Liver (tissue), 8 donors: ENCODE measurements at regions not wholly inside any gene's neighbourhood (a gene's known extent, or its start where the extent isn't known, plus 50 kb on each side); places are given as distances from the start of the nearest gene placed in this dataset.

Experiments
- DNase-seq: peaks from one replicate; pipeline ENCODE4 v3.0.0-alpha.2; 2017; ENCODE audit warnings: low spot score
- H3K27ac ChIP-seq, 2 donors: one replicate each; pipeline ENCODE4 v1.7.0; 2013; ENCODE audit warnings: inconsistent platforms in 2 of 2, low read length in 2 of 2, control low read depth in 1 of 2, low read depth in 1 of 2, mild to moderate bottlenecking in 1 of 2
- H3K27me3 ChIP-seq, 4 donors: one replicate each; pipeline versions ENCODE4 v1.6.1 to v1.7.0; 2013; ENCODE audit warnings: low read length in 3 of 4, inconsistent platforms in 1 of 4, mild to moderate bottlenecking in 1 of 4, moderate library complexity in 1 of 4; ENCODE audit not compliant: control insufficient read depth in 4 of 4, insufficient read depth in 4 of 4
- H3K36me3 ChIP-seq, 4 donors: one replicate each; pipeline versions ENCODE4 v1.6.1 to v1.7.0; 2013; ENCODE audit warnings: low read length in 3 of 4, mild to moderate bottlenecking in 3 of 4, low read depth in 1 of 4, moderate library complexity in 1 of 4; ENCODE audit not compliant: control insufficient read depth in 4 of 4, insufficient read depth in 3 of 4
- H3K4me1 ChIP-seq, 4 donors: one replicate each; pipeline versions ENCODE4 v1.6.1 to v1.7.0; 2013; ENCODE audit warnings: low read length in 3 of 4, mild to moderate bottlenecking in 3 of 4, moderate library complexity in 1 of 4; ENCODE audit not compliant: control insufficient read depth in 4 of 4, insufficient read depth in 4 of 4
- H3K4me3 ChIP-seq, 3 donors: one replicate each; pipeline versions ENCODE4 v1.6.1 to v1.7.0; 2013; ENCODE audit warnings: low read length in 3 of 3, control low read depth in 1 of 3, low read depth in 1 of 3, mild to moderate bottlenecking in 1 of 3
- H3K9ac ChIP-seq, 2 donors: one replicate each; pipeline ENCODE4 v1.7.0; 2013; ENCODE audit warnings: low read length in 2 of 2, mild to moderate bottlenecking in 2 of 2, moderate library complexity in 2 of 2, control low read depth in 1 of 2, low read depth in 1 of 2
- H3K9me3 ChIP-seq, 4 donors: one replicate each; pipeline versions ENCODE4 v1.6.1 to v1.7.0; 2013; ENCODE audit warnings: low read length in 3 of 4; ENCODE audit not compliant: control insufficient read depth in 4 of 4
- EGR1 ChIP-seq, 2 donors: IDR thresholded peaks; 2 replicates each; pipeline ENCODE4 v1.6.1; 2016 to 2018; ENCODE audit warnings: antibody characterized with exemption in 2 of 2, low read depth in 2 of 2
- FOXA1 ChIP-seq: IDR thresholded peaks from 2 replicates; pipeline ENCODE4 v1.6.1; 2016; ENCODE audit warnings: antibody characterized with exemption
- FOXA2 ChIP-seq: IDR thresholded peaks from 2 replicates; pipeline ENCODE4 v1.6.1; 2016; ENCODE audit warnings: antibody characterized with exemption
- GABPA ChIP-seq, 2 donors: IDR thresholded peaks in 1 of 2; conservative IDR thresholded peaks in 1 of 2; 2 replicates each; pipeline ENCODE4 v1.6.1; 2016; ENCODE audit warnings: antibody characterized with exemption in 2 of 2, mild to moderate bottlenecking in 1 of 2, moderate library complexity in 1 of 2
- HNF4A ChIP-seq, 2 donors: conservative IDR thresholded peaks; 2 replicates each; pipeline ENCODE4 v1.6.1; 2016; ENCODE audit warnings: antibody characterized with exemption in 2 of 2, mild to moderate bottlenecking in 2 of 2
- HNF4G ChIP-seq: IDR thresholded peaks from 2 replicates; pipeline ENCODE4 v1.6.1; 2016; ENCODE audit warnings: antibody characterized with exemption
- JUND ChIP-seq, 2 donors: IDR thresholded peaks; 2 replicates each; pipeline ENCODE4 v1.6.1; 2016; ENCODE audit warnings: antibody characterized with exemption in 2 of 2
- NR2F2 ChIP-seq: IDR thresholded peaks from 2 replicates; pipeline ENCODE4 v1.6.1; 2016; ENCODE audit warnings: antibody characterized with exemption
- RAD21 ChIP-seq, 2 donors: IDR thresholded peaks; 2 replicates each; pipeline ENCODE4 v1.6.1; 2016; ENCODE audit warnings: antibody characterized with exemption in 2 of 2, mild to moderate bottlenecking in 2 of 2
- RXRA ChIP-seq, 2 donors: IDR thresholded peaks; 2 replicates each; pipeline ENCODE4 v1.6.1; 2017 to 2018; ENCODE audit warnings: antibody characterized with exemption in 2 of 2, mild to moderate bottlenecking in 1 of 2
- SP1 ChIP-seq: IDR thresholded peaks from 2 replicates; pipeline ENCODE4 v1.6.1; 2018; ENCODE audit warnings: antibody characterized with exemption, mild to moderate bottlenecking
- TAF1 ChIP-seq: conservative IDR thresholded peaks from 2 replicates; pipeline ENCODE4 v1.6.1; 2016; ENCODE audit warnings: antibody characterized with exemption, mild to moderate bottlenecking
- YY1 ChIP-seq: IDR thresholded peaks from 2 replicates; pipeline ENCODE4 v1.6.1; 2016; ENCODE audit warnings: antibody characterized with exemption, mild to moderate bottlenecking
- WGBS: extraction: QIAGEN DNeasy Blood & Tissue Kit; methylation state at CpG from one replicate; pipeline ENCODE4 v1.1.7; 2013; 5-methylcytosine and 5-hydroxymethylcytosine counted together
- TF ChIP-seq, protein P1 (sequence below): IDR thresholded peaks from 2 replicates; pipeline ENCODE4 v1.6.1; 2016; ENCODE audit warnings: antibody characterized with exemption, mild to moderate bottlenecking
- TF ChIP-seq, protein P2 (sequence below): IDR thresholded peaks from 2 replicates; pipeline ENCODE4 v1.6.1; 2016; ENCODE audit warnings: antibody characterized with exemption
- TF ChIP-seq, protein P3 (sequence below): fragments of 150-350 bp; IDR thresholded peaks from 2 replicates; pipeline ENCODE4 v1.5.1; 2017; ENCODE audit warnings: improper control_type of control experiment, low read depth, low read length; ENCODE audit not compliant: missing input control
- TF ChIP-seq, protein P4 (sequence below): IDR thresholded peaks from 2 replicates; pipeline ENCODE4 v1.6.1; 2016; ENCODE audit warnings: antibody characterized with exemption
- donor health status: healthy.
- donor health status: healthy.
- donor health status: healthy.
- donor health status: healthy.
- donor health status: healthy.

DNA sequence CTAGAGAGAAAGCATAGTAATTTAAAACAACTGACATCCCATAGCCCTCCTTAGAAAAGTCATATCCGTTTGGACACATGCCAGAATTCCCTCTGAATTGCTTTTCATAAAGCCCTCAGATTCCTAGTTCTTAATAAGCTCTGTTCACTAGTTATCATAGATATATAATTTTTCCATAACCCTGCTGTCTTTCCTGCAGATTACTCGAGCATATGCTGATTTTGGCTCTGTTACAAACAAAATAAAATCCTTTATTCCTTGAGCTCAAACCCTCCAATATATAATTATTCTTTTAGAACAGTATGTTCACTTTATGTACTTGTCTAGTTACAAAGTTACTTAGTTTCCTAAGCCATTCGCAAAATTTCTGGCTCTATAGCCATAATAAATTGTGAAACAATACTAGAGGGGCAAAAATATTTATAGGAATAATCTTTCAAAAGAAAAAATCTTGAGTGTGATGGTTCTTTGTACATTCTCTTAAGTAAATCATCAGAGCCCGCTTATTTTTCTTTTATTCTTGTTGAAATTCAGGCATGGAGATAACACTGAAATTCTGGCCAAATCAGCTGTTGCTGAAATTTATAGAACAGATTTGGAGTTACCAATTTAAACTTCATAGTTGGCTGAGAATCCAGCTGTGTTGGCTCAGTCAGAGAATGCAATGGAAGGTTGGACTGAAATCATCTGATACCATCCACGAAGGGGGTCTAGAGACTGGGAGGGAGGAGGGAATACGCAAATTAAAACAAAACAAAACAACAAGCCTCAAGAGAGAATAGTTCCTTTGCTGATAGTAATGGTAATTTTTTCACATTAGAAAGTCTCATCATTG lies 146.1 kb upstream of the TMEM196 start:
- no peaks in the 10 kb centered on the region for H3K4me1 ChIP-seq
- WGBS: 39% methylated on average over 6 of the region's 6 CpGs
- no peaks in the 10 kb centered on the region for H3K36me3 ChIP-seq
- no peak for TF ChIP-seq JUND (IDR thresholded peaks at IDR 0.05)
- TF ChIP-seq, protein P1, sequence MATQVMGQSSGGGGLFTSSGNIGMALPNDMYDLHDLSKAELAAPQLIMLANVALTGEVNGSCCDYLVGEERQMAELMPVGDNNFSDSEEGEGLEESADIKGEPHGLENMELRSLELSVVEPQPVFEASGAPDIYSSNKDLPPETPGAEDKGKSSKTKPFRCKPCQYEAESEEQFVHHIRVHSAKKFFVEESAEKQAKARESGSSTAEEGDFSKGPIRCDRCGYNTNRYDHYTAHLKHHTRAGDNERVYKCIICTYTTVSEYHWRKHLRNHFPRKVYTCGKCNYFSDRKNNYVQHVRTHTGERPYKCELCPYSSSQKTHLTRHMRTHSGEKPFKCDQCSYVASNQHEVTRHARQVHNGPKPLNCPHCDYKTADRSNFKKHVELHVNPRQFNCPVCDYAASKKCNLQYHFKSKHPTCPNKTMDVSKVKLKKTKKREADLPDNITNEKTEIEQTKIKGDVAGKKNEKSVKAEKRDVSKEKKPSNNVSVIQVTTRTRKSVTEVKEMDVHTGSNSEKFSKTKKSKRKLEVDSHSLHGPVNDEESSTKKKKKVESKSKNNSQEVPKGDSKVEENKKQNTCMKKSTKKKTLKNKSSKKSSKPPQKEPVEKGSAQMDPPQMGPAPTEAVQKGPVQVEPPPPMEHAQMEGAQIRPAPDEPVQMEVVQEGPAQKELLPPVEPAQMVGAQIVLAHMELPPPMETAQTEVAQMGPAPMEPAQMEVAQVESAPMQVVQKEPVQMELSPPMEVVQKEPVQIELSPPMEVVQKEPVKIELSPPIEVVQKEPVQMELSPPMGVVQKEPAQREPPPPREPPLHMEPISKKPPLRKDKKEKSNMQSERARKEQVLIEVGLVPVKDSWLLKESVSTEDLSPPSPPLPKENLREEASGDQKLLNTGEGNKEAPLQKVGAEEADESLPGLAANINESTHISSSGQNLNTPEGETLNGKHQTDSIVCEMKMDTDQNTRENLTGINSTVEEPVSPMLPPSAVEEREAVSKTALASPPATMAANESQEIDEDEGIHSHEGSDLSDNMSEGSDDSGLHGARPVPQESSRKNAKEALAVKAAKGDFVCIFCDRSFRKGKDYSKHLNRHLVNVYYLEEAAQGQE: no peak
- no peak for TF ChIP-seq FOXA1
- TF ChIP-seq RAD21 (IDR thresholded peaks at IDR 0.05): no peak
- no peak for TF ChIP-seq HNF4G
- TF ChIP-seq YY1: no peak
- TF ChIP-seq SP1: no peak
- TF ChIP-seq, protein P2, sequence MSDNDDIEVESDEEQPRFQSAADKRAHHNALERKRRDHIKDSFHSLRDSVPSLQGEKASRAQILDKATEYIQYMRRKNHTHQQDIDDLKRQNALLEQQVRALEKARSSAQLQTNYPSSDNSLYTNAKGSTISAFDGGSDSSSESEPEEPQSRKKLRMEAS: no peak
- TF ChIP-seq NR2F2: no peak
- no peak for TF ChIP-seq FOXA2
- TF ChIP-seq RXRA (IDR thresholded peaks at IDR 0.05): no peak
- TF ChIP-seq EGR1 (IDR thresholded peaks at IDR 0.05; ENCODE audit: low read depth in 2 of 2): no peak
- TF ChIP-seq, protein P3, sequence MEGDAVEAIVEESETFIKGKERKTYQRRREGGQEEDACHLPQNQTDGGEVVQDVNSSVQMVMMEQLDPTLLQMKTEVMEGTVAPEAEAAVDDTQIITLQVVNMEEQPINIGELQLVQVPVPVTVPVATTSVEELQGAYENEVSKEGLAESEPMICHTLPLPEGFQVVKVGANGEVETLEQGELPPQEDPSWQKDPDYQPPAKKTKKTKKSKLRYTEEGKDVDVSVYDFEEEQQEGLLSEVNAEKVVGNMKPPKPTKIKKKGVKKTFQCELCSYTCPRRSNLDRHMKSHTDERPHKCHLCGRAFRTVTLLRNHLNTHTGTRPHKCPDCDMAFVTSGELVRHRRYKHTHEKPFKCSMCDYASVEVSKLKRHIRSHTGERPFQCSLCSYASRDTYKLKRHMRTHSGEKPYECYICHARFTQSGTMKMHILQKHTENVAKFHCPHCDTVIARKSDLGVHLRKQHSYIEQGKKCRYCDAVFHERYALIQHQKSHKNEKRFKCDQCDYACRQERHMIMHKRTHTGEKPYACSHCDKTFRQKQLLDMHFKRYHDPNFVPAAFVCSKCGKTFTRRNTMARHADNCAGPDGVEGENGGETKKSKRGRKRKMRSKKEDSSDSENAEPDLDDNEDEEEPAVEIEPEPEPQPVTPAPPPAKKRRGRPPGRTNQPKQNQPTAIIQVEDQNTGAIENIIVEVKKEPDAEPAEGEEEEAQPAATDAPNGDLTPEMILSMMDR: no peak
- TF ChIP-seq, protein P4, sequence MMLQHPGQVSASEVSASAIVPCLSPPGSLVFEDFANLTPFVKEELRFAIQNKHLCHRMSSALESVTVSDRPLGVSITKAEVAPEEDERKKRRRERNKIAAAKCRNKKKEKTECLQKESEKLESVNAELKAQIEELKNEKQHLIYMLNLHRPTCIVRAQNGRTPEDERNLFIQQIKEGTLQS: no peak
- no peak for TF ChIP-seq HNF4A (conservative IDR thresholded peaks at IDR 0.05)
- TF ChIP-seq GABPA (IDR thresholded peaks at IDR 0.05 in 1 of 2, conservative IDR thresholded peaks at IDR 0.05 in 1 of 2): no peak
- peaks cover 0 to 5% (median 0%) of the 10 kb centered on the region in 4 donors for H3K27me3 ChIP-seq
- no peak overlapping the region for H3K4me3 ChIP-seq
- H3K9me3 ChIP-seq: no peaks in the 10 kb centered on the region
- no peak for DNase-seq
- no peak overlapping the region for H3K9ac ChIP-seq
- no peak overlapping the region for H3K27ac ChIP-seq

DNA sequence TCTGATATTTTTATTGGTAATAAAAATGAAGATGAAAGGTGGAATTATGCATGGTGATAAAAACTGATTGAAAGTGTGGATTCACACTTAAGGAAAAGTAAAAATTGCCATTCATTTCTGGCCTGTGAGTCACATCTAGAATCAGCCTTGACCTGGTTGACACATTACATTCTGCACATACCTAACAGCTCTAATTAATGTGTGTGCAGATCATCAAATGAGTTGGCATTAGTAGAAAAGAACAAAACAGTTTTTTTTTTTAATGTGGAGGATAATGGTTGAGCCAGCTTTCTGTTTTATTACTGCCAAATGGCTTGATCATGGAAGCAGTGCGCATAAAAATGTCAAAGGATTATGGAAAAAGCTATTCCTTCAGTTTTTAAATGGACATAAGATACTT lies 142.6 kb upstream of the TMEM196 start:
- Histone ChIP-seq H3K36me3 (no peaks in the 10 kb centered on the region), H3K27me3 (peaks cover 0 to 5% (median 0%) of the 10 kb centered on the region in 4 donors), H3K4me3 (no peak overlapping the region), H3K27ac (no peak overlapping the region), H3K9ac (no peak overlapping the region), H3K9me3 (no peaks in the 10 kb centered on the region), H3K4me1 (no peaks in the 10 kb centered on the region)
- WGBS: 74% methylated on average over 1 of the region's 1 CpG
- DNase-seq: no peak
- no peak for TF ChIP-seq RXRA (IDR thresholded peaks at IDR 0.05)
- no peak for TF ChIP-seq FOXA1
- no peak for TF ChIP-seq RAD21 (IDR thresholded peaks at IDR 0.05)
- no peak for TF ChIP-seq SP1
- TF ChIP-seq HNF4G: no peak
- TF ChIP-seq HNF4A (conservative IDR thresholded peaks at IDR 0.05): no peak
- TF ChIP-seq FOXA2: no peak
- TF ChIP-seq GABPA (IDR thresholded peaks at IDR 0.05 in 1 of 2, conservative IDR thresholded peaks at IDR 0.05 in 1 of 2): no peak
- TF ChIP-seq, protein P1: no peak
- TF ChIP-seq, protein P3: no peak
- TF ChIP-seq TAF1: no peak
- TF ChIP-seq NR2F2: no peak
- TF ChIP-seq, protein P2: no peak
- no peak for TF ChIP-seq JUND (IDR thresholded peaks at IDR 0.05)
- no peak for TF ChIP-seq YY1
- TF ChIP-seq, protein P4: no peak
